Upper lobe of left lung (tissue), 6 donors: ENCODE measurements at regions not wholly inside any gene's neighbourhood (a gene's known extent, or its start where the extent isn't known, plus 50 kb on each side); places are given as distances from the start of the nearest gene placed in this dataset.

Source experiments
- ATAC-seq, 2 donors: fragments of 200-7000 bp; cut with Tn5 transposase; one replicate each; pipeline ENCODE4 v1.9.1; 2022; ENCODE audit warnings: mild to moderate bottlenecking in 2 of 2, moderate library complexity in 2 of 2; ENCODE audit not compliant: low FRiP score in 2 of 2
- DNase-seq, 2 donors: peaks; one replicate each; pipeline ENCODE4 v3.0.0-alpha.2; 2019 to 2020
- H3K27ac ChIP-seq, 4 donors: fragments of 200-600 bp; sonication (generic); one replicate each; pipeline ENCODE4 v1.5.1; 2016 to 2019
- H3K27me3 ChIP-seq, 4 donors: fragments of 200-600 bp; sonication (generic); one replicate each; pipeline ENCODE4 v1.5.1; 2017 to 2019
- H3K36me3 ChIP-seq, 4 donors: fragments of 200-600 bp; sonication (generic); one replicate each; pipeline ENCODE4 v1.5.1; 2016 to 2019
- H3K4me1 ChIP-seq, 4 donors: fragments of 200-600 bp; sonication (generic); one replicate each; pipeline ENCODE4 v1.5.1; 2018 to 2019
- H3K4me3 ChIP-seq, 4 donors: fragments of 200-600 bp; sonication (generic); one replicate each; pipeline ENCODE4 v1.5.1; 2017 to 2019; ENCODE audit warnings: mild to moderate bottlenecking in 2 of 4, moderate library complexity in 1 of 4
- H3K9me3 ChIP-seq, 4 donors: fragments of 200-600 bp; sonication (generic); one replicate each; pipeline ENCODE4 v1.5.1; 2018 to 2019
- EP300 ChIP-seq, 4 donors: sonication (generic); formaldehyde crosslinking; IDR thresholded peaks; one replicate each; pipeline ENCODE4 v1.5.1; 2017; ENCODE audit warnings: antibody characterized with exemption in 4 of 4, control low read depth in 2 of 4
- POLR2A ChIP-seq, 4 donors: fragments of 450-650 bp; IDR thresholded peaks; one replicate each; pipeline ENCODE4 v1.5.1; 2016 to 2017; ENCODE audit warnings: antibody characterized with exemption in 4 of 4, mild to moderate bottlenecking in 2 of 4
- POLR2AphosphoS5 ChIP-seq, 2 donors: sonication (generic); formaldehyde crosslinking; IDR thresholded peaks; one replicate each; pipeline ENCODE4 v1.5.1; 2017; ENCODE audit warnings: antibody characterized with exemption in 2 of 2
- WGBS, 2 donors: methylation state at CpG; one replicate each; pipeline ENCODE4 v1.1.5; 2017 to 2018; 5-methylcytosine and 5-hydroxymethylcytosine counted together
- TF ChIP-seq, protein P1 (sequence below), 6 experiments: fragments of 450-650 bp in 4 of 6; fragments of 200-600 bp in 2 of 6; sonication (generic) in 2 of 6; IDR thresholded peaks; one replicate each; pipeline ENCODE4 v1.5.1; 2016 to 2019; ENCODE audit warnings: antibody characterized with exemption in 6 of 6
- donor health status: DM: no; HTN: no; CAD: no; lungs with moderate emphysema.
- donor health status: DM: no; HTN: yes; CAD: no; lungs with severe emphysema.

DNA sequence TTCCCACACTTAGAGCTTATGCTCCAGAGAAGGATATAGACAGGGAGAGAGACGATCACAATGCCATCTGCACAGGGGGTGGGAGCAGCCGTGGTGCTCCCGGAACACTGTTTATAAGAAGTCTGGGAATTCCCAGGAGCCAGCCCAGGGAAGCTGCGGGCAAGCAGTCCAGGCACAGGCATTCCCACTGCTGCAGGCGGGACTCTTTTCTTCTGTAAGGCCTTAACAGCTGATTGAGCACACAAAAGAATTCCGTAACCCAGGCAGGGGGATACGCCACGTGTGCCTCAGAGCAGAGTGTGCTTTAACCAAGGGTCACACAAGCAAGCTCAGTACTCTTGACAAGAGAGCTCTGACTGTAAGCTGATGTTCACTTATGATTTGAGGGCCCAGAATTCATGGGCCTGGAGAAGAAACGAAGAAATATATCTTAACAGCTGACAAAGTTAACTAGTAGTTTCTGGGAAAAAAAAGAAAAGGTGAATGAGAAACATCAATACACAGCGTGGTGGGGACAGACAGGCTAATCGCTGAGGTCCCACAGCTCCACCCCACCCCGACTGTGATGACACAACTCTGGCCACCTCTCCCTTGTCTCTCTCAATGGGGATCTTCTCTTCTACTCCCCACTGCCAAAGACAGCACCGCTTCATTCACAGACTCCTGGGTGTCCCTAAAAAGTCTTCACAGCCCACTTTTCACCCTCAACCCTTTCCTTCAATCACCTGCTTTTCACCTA is 85.9 kb upstream of the SIMC1 start:
- DNase-seq (no peak), ATAC-seq (no peak)
- Histone ChIP-seq H3K4me3 (no peak overlapping the region), H3K4me1 (peaks cover 0 to 13% (median 4%) of the 10 kb centered on the region in 4 donors), H3K27ac (no peak overlapping the region), H3K27me3 (no peaks in the 10 kb centered on the region), H3K36me3 (no peaks in the 10 kb centered on the region), H3K9me3 (no peaks in the 10 kb centered on the region)
- 64 to 71% methylated on average over 12 to 13 of the region's 13 CpGs for WGBS, 2 donors
- TF ChIP-seq POLR2AphosphoS5 (IDR thresholded peaks at IDR 0.05) (no peak), EP300 (IDR thresholded peaks at IDR 0.05) (no peak), POLR2A (IDR thresholded peaks at IDR 0.05) (no peak)
- TF ChIP-seq, protein P1, sequence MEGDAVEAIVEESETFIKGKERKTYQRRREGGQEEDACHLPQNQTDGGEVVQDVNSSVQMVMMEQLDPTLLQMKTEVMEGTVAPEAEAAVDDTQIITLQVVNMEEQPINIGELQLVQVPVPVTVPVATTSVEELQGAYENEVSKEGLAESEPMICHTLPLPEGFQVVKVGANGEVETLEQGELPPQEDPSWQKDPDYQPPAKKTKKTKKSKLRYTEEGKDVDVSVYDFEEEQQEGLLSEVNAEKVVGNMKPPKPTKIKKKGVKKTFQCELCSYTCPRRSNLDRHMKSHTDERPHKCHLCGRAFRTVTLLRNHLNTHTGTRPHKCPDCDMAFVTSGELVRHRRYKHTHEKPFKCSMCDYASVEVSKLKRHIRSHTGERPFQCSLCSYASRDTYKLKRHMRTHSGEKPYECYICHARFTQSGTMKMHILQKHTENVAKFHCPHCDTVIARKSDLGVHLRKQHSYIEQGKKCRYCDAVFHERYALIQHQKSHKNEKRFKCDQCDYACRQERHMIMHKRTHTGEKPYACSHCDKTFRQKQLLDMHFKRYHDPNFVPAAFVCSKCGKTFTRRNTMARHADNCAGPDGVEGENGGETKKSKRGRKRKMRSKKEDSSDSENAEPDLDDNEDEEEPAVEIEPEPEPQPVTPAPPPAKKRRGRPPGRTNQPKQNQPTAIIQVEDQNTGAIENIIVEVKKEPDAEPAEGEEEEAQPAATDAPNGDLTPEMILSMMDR (IDR thresholded peaks at IDR 0.05): no peak

DNA sequence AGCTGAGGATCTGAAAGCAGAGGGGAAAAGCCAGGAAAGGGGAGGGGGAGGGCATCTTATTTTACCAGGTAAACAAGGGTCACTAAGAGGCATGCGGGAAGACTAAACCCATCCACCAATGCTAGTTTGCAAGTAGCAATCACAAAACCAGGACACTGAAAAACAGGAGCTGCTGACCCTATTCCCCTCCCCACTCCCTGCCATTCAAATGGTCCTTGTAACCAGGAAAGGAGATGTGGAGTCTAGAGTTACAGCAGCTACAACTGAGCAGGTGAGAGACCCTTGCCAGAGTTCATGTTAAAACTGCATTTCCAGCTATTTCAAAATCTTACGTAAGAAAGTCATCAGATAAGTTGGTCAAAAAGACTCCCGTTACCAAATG is 85.3 kb upstream of the SIMC1 start:
- Histone ChIP-seq H3K4me1 (peaks cover 0 to 13% (median 4%) of the 10 kb centered on the region in 4 donors), H3K36me3 (no peaks in the 10 kb centered on the region), H3K4me3 (no peak overlapping the region), H3K27me3 (no peaks in the 10 kb centered on the region), H3K9me3 (no peaks in the 10 kb centered on the region), H3K27ac (no peak overlapping the region)
- WGBS, 2 donors: 88% methylated on average over 3 of the region's 3 CpGs
- no peak for TF ChIP-seq EP300 (IDR thresholded peaks at IDR 0.05)
- ATAC-seq (no peak), DNase-seq (no peak)

DNA sequence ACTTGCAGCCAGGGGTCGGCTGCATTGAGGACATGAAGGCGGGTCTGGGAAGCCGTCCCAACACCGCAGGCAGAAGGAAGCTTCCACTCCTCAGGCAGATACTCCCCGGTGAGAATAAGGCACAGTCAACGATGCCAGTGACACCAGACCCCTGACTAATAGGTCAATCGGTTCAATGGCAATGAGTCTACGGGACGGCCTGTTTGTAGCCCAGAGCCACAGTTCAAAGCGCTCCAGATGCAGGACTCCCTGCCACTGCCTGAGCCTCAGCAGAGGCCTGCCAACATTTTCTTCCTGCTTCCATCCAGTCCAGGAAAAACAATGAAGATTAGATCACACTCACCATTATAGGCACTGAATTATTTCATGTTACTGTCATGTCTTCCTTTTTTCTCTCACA is 84.5 kb upstream of the SIMC1 start:
- peak in 1 of 2 donors; percentile 57 for ATAC-seq
- no peak overlapping the region for H3K4me3 ChIP-seq
- no peaks in the 10 kb centered on the region for H3K36me3 ChIP-seq
- H3K4me1 ChIP-seq: peaks cover 0 to 13% (median 4%) of the 10 kb centered on the region in 4 donors
- DNase-seq: no peak
- H3K27ac ChIP-seq: peak overlapping the region in 2 of 4 donors; percentile 12 to 48
- TF ChIP-seq EP300 (IDR thresholded peaks at IDR 0.05): no peak
- TF ChIP-seq, protein P1 (IDR thresholded peaks at IDR 0.05): no peak
- TF ChIP-seq POLR2A (IDR thresholded peaks at IDR 0.05): no peak
- no peak for TF ChIP-seq POLR2AphosphoS5 (IDR thresholded peaks at IDR 0.05)
- H3K9me3 ChIP-seq: no peaks in the 10 kb centered on the region
- no peaks in the 10 kb centered on the region for H3K27me3 ChIP-seq
- 65 to 69% methylated on average over 9 to 10 of the region's 10 CpGs for WGBS, 2 donors

DNA sequence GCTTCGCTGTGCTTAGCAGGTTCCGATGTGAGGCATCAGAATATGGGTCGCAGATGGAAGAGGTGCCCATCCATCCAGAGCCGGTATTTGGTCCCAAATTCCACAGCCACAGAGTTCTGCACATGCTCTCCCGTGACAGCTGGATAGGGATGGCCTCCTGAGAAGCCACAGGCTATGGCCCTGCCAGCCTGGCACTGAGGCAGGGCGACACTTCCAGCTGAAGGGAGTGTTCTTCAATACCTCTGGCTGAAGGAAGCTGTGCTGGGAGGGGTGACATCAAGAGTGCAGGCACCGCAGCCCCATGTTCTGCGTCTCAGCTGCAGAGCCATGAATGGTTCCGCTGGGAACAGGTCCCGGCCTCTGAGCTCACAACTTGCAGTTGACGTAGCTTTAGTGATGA is 83.4 kb upstream of the SIMC1 start:
- WGBS, 2 donors: 94 to 98% methylated on average over 7 to 11 of the region's 11 CpGs
- DNase-seq (no peak), ATAC-seq (peak in 1 of 2 donors; percentile 37)
- Histone ChIP-seq H3K27ac (no peak overlapping the region), H3K4me3 (no peak overlapping the region), H3K9me3 (no peaks in the 10 kb centered on the region), H3K36me3 (no peaks in the 10 kb centered on the region), H3K27me3 (no peaks in the 10 kb centered on the region), H3K4me1 (peaks cover 0 to 13% (median 4%) of the 10 kb centered on the region in 4 donors)
- TF ChIP-seq POLR2AphosphoS5 (IDR thresholded peaks at IDR 0.05) (no peak), POLR2A (IDR thresholded peaks at IDR 0.05) (no peak), EP300 (IDR thresholded peaks at IDR 0.05) (no peak)
- TF ChIP-seq, protein P1 (IDR thresholded peaks at IDR 0.05): no peak

DNA sequence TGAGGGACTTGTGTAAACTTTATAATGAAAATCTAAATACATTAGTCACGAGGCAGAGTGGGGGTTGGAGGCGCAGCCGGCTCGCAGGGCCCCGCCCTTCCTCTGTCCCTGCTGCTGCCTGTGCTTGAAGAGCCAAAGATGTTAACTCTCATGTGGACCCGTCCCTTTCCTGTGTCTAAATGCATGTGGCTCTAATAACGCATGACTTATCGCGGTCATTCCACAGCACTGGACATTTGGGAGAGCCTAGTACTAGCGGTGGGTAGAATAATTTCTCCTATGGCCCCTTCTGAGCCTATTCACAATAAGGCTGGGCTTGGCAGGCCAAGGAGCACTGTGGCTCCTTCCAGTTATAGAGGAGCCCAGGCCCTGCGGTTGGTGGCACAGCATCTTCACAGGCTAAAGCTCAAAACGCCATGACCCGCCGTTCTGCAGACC is 82.3 kb upstream of the SIMC1 start:
- Histone ChIP-seq H3K27me3 (no peaks in the 10 kb centered on the region), H3K4me3 (no peak overlapping the region), H3K9me3 (no peaks in the 10 kb centered on the region), H3K27ac (peak overlapping the region in 2 of 4 donors; percentile 62 to 67), H3K36me3 (no peaks in the 10 kb centered on the region), H3K4me1 (peaks cover 0 to 13% (median 4%) of the 10 kb centered on the region in 4 donors)
- no peak for DNase-seq
- TF ChIP-seq POLR2A (IDR thresholded peaks at IDR 0.05) (no peak), POLR2AphosphoS5 (IDR thresholded peaks at IDR 0.05) (peak in 1 of 2 donors; percentile 50)
- WGBS, 2 donors: 70 to 79% methylated on average over 14 of the region's 14 CpGs
- ATAC-seq: peak in 1 of 2 donors; percentile 16

DNA sequence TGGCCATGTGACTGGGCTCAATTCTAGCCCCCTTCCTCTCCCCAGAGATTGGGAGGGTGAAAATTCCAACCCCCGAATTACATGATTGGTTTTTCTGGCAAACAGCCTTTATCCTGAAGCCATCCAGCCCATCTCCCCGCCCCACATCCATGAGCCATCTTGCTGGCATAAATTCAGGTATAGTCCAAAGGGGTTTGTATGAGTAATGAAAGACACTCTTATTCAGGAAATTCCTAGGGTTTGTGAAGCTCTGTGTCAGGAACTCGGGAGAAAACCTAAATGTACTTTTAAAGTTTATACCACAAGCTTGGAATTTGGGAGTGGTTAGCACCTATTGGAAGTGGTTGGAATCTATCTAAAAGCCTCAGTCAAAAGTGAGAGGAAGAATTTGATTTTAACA is 80.6 kb upstream of the SIMC1 start:
- H3K36me3 ChIP-seq: no peaks in the 10 kb centered on the region
- H3K9me3 ChIP-seq: no peaks in the 10 kb centered on the region
- 68 to 69% methylated on average over 3 of the region's 3 CpGs for WGBS, 2 donors
- H3K4me1 ChIP-seq: peaks cover 0 to 13% (median 4%) of the 10 kb centered on the region in 4 donors
- H3K4me3 ChIP-seq: no peak overlapping the region
- H3K27me3 ChIP-seq: no peaks in the 10 kb centered on the region
- DNase-seq (no peak), ATAC-seq (peak in 1 of 2 donors; percentile 46)
- H3K27ac ChIP-seq: no peak overlapping the region
- TF ChIP-seq POLR2A (IDR thresholded peaks at IDR 0.05) (no peak), POLR2AphosphoS5 (IDR thresholded peaks at IDR 0.05) (no peak), EP300 (IDR thresholded peaks at IDR 0.05) (no peak)
- TF ChIP-seq, protein P1 (IDR thresholded peaks at IDR 0.05): no peak
